Cardiac fibroblast (primary cell): ENCODE measurements at regions not wholly inside any gene's neighbourhood (a gene's known extent, or its start where the extent isn't known, plus 50 kb on each side); places are given as distances from the start of the nearest gene placed in this dataset.

Source experiments
- DNase-seq, 2 donors: peaks; one replicate each; pipeline versions ENCODE4 v3.0.0 to v3.0.0-alpha.2; 2010; ENCODE audit warnings: low read depth in 2 of 2
- H3K4me3 ChIP-seq, 2 donors: replicated peaks in 1 of 2; 1 replicate in 1 of 2; 2 replicates in 1 of 2; pipeline ENCODE4 v1.5.1; 2011; ENCODE audit warnings: low read depth in 2 of 2, low read length in 2 of 2, mild to moderate bottlenecking in 2 of 2, moderate library complexity in 1 of 2
- CTCF ChIP-seq: IDR thresholded peaks from one replicate; pipeline ENCODE4 v1.5.1; 2011; ENCODE audit warnings: low read depth, mild to moderate bottlenecking, low read length, inconsistent platforms

- no peak for DNase-seq
- no peak for TF ChIP-seq CTCF
- H3K4me3 ChIP-seq, result no peak overlapping the region
These were observed 473.7 kb downstream of the CENPC start for GRCh38 chr4:67071641-67072040.

GRCh38 chr4:67055319-67055718 lies 490.0 kb downstream of the CENPC start:
- no peak overlapping the region for H3K4me3 ChIP-seq
- TF ChIP-seq CTCF, result no peak
- DNase-seq, result no peak

GRCh38 chr4:67054896-67055295 lies 490.4 kb downstream of the CENPC start:
- H3K4me3 ChIP-seq, result no peak overlapping the region
- no peak for TF ChIP-seq CTCF
- peak in 1 of 2 donors; percentile 3 for DNase-seq

GRCh38 chr4:67052814-67053675 lies 492.3 kb downstream of the CENPC start:
- no peak for TF ChIP-seq CTCF
- no peak for DNase-seq
- H3K4me3 ChIP-seq, result no peak overlapping the region

- TF ChIP-seq CTCF, result no peak
- no peak overlapping the region for H3K4me3 ChIP-seq
- no peak for DNase-seq
These were observed 494.1 kb downstream of the CENPC start for GRCh38 chr4:67051000-67051789.

- no peak for TF ChIP-seq CTCF
- no peak for DNase-seq
- no peak overlapping the region for H3K4me3 ChIP-seq
These were observed 495.9 kb downstream of the CENPC start for GRCh38 chr4:67049446-67049845.
